Tibial nerve (tissue), 4 donors: ENCODE measurements at regions not wholly inside any gene's neighbourhood (a gene's known extent, or its start where the extent isn't known, plus 50 kb on each side); places are given as distances from the start of the nearest gene placed in this dataset.

Experiments
- CTCF ChIP-seq, 5 experiments: fragments of 200-600 bp in 3 of 5; fragments of 450-650 bp in 2 of 5; sonication (generic) in 3 of 5; IDR thresholded peaks; one replicate each; pipeline ENCODE4 v1.5.1; 2016 to 2019; ENCODE audit warnings: antibody characterized with exemption in 5 of 5, mild to moderate bottlenecking in 3 of 5, moderate library complexity in 2 of 5
- EP300 ChIP-seq, 2 donors: sonication (generic); formaldehyde crosslinking; IDR thresholded peaks; one replicate each; pipeline ENCODE4 v1.6.1; 2017; ENCODE audit warnings: antibody characterized with exemption in 2 of 2, mild to moderate bottlenecking in 1 of 2
- POLR2A ChIP-seq, 2 donors: fragments of 450-650 bp; IDR thresholded peaks; one replicate each; pipeline ENCODE4 v1.6.1; 2017; ENCODE audit warnings: antibody characterized with exemption in 2 of 2, mild to moderate bottlenecking in 2 of 2, moderate library complexity in 2 of 2

DNA sequence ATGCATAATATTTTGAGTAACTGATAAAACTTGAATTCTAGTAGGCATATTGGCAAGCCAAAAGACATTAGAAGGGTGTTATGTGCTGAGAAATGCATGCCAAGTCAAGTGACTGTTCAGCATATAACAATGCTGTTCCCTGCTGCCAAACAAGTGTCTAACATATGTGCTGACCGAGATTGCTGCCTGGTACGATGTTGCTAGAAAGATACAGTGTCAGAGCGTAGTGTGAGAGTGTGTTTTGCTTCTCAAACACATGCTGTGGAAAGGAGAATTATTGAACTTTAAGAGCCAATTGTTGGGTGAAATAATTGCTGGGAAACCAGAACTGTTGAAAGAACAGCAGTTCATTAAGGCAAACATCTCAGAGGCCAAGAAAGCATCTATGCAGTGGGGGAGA is 71.3 kb upstream of the GRIA4 start:
- TF ChIP-seq POLR2A (IDR thresholded peaks at IDR 0.05), result no peak
- TF ChIP-seq CTCF (IDR thresholded peaks at IDR 0.05), result no peak
- TF ChIP-seq EP300 (IDR thresholded peaks at IDR 0.05), result no peak
